UCSD-AML1 (cell line): ENCODE measurements at regions not wholly inside any gene's neighbourhood (a gene's known extent, or its start where the extent isn't known, plus 50 kb on each side); places are given as distances from the start of the nearest gene placed in this dataset.

Experiments
- DNase-seq: peaks from one replicate; lab custom pipeline; 2025; ENCODE audit not compliant: unreplicated experiment; lab: John Stamatoyannopoulos, UW

- peak; percentile 21 for DNase-seq
Measured at GRCh38 chr6:2505624-2506023, 245.1 kb downstream of the MYLK4 start.

DNA sequence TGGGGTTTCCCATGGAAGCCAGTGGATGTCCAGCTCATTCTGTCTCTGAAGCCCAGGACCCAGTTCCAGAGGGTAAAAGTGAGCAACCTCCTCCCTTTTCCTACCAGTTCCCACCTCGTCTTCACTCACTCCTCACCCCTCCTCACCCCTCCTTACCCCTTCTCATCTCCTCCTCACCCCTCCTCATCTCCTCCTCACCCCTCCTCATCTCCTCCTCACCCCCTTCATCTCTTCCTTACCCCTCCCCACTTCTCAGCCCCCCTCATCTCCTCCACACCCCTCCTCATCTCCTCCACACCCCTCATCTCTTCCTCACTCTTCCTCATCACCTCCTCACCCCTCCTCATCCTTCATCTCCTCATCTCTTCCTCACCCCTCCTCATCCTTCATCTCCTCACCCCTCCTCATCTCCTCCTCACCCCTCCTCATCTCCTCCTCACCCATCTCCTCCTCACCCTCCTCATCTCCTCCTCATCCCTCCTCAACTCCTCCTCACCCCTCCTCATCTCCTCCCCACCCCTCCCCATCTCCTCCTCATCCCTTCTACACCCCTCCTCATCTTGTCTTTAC is 246.1 kb downstream of the MYLK4 start:
- no peak for DNase-seq

GRCh38 chr6:2503816-2504494 is 246.8 kb downstream of the MYLK4 start:
- DNase-seq = no peak

DNA sequence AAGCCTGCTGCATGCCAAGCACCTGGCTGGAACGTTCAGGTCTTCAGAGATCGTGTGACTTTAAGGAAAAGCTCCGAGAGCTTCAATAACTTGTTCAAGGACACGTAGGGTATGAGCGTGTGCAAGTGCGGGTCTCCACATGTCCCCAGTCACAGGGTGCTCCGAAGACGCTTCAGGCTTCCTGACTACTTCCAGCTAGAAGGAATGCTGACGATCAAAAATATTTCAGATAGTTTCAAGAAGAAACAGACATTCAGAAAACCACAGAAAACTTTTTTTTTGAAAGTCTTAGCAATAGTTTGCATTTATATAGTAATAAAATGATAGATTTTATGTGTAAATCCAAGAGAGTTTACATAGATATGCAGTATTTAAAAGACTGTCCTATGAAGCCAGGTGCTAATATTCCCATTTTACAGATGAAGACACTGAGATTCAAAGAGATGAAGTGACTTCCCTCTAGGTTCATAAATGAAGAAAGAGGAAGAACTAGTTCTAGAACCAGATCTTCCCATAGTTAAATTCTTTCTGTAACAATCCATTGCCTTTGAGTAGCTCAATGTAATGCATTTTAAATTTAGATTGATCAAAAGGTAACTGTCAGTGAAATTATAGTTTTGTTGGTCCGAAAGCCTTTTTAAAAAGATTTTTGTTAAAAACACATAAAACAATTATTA is 247.6 kb downstream of the MYLK4 start:
- DNase-seq = no peak

GRCh38 chr6:2502096-2502997 is 248.4 kb downstream of the MYLK4 start:
- DNase-seq = no peak

- no peak for DNase-seq
Measured at GRCh38 chr6:2497922-2498623, 252.6 kb downstream of the MYLK4 start.

GRCh38 chr6:2496291-2496690 is 250.9 kb upstream of the GMDS start:
- DNase-seq = no peak

DNA sequence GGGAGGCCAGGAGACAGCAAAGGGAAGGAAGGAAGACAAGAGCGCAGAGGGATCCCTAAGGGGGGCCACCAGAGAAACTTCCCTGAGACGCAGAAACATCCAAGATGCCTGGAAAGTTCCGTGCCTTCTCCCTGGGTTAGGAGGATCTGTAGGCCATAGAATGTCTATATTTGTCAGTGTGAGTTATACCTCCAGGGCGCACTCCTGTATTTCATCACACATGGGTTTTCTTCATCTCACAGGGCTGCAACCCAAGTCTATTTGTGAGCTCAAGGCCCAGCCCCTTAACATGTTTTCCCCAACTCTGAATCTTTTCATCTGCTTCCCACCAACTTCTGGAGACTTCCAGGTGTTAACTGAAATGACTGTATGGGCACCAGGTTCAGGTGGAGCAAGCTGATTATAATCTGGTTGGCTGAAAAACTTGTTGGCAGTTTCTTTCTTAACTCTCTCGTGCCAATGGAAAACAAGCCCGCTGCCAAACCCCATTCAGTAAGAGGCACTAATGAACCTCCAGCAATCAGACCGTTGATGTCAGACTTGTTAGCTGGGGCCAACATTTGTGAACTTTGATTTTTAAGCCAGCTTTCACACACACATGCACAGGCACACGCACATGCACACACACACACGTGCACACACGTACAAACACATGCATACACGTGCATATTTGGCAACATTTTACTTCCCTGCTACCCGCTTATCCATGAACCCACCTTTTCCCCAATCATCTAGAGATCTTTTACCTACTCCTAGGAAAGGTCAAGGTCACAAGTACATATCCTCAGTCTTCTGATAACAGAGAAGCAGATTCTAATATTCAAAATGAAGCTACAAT is 247.5 kb upstream of the GMDS start:
- DNase-seq = no peak

DNA sequence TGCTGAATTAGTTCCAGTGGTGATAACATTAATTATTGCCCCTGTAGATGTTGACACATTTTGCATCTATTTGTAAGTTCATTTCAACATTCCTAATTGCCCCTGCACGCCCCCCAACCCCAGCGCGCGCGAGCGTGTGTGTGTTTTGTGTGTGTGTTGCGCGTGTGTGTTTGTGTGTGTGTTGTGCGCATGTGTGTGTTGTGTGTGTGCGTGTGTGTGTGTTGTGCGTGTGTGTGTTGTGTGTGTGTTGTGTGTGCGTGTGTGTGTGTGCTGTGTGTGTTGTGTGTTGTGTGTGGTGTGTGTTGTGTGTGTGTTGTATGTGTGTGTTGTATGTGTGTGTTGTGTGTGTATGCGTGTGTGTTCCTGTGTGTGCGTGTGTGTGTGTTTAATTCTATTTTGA is 245.7 kb upstream of the GMDS start:
- DNase-seq = no peak

DNA sequence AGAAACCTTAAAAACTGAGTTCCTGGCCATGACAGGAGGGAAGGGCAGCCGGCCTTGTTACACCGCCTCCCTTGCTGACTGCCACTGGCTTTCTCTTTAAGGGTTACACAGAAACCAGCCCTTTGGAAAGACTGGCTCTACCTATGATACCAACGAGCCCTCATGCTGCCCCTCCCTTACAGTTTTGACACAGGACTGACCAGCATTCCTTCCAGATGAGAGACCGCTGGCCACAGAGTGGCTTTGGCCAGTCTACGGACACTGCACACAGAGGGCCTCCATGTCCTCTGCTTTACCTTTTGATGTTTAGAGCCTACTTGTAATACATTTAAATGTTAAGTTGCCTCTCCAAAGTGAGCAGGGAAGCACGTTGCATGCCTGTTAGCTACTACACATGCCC is 243.2 kb upstream of the GMDS start:
- DNase-seq = no peak

- no peak for DNase-seq
Measured at GRCh38 chr6:2485116-2485515, 239.7 kb upstream of the GMDS start.

GRCh38 chr6:2482773-2483172 is 237.4 kb upstream of the GMDS start:
- DNase-seq = no peak

GRCh38 chr6:2481307-2481706 is 235.9 kb upstream of the GMDS start:
- no peak for DNase-seq

DNA sequence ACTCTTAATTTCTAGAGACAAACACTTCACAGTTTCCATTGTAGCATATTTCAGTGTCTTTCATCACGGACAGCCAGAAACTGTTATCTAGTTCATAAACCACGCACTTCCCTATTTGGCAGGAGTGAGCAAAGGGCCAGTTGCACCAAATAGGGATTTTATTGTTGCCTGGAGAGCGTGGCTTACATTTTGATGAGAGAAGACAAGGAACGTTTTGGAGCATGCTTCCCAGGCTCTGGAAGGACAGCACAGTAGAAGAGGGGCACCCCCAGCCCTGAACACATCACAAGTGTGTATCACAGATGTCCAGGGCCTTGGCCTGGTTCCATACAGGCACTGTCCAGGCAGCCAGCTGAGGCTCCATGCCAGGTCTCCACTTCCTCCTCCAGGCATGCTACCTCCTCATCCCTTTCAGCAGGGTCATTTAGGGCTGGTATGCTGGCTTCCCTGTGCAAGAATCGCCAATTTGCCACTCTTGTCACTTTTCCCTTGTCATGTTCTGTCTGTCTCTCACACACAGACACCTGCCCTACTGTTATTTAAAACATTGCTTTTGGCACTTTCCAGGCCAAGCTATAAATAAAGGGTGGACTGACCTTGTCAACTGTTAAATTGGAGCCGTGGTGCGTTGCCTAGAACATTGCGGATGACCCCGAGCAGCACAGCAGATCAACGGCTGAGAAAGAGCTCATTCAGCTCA is 235.0 kb upstream of the GMDS start:
- no peak for DNase-seq

DNA sequence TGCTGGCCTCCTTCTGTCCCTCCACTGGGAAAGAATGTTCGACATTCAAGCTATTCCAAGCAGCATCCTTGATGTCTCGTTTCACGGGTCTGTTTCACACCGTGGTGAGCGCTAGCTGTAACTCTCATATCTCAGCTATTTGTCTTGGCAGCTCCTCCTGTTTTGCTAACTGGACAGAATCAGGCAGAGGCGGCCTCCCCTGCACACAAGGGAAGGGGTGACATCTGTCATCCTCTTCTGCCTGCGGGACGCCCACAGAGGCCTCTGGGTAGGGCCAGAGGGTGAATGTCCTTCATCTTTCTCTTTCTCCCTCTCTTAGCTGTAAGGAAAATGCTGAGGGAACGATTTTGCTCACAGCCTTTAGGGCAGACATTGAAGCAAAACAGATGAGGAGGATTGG is 232.8 kb upstream of the GMDS start:
- no peak for DNase-seq

DNA sequence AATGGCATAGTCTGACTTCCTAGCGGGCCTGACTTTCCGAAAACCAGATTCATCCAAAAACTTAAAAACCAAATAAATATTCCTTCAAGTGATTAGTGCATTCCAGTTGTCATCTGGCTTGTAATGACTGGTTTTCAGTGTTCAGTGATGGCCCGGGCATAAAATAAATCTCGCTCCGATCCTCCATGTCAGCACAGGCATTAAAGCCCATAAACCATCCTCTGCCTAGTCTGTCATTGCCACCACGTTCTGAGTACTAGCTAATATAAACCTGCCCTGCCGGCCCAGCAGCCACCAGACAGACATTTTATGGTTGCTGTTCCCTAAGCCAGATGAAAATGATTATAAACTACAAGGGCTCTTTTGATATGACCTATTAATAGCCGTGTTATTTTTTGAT is 232.3 kb upstream of the GMDS start:
- DNase-seq = no peak

DNA sequence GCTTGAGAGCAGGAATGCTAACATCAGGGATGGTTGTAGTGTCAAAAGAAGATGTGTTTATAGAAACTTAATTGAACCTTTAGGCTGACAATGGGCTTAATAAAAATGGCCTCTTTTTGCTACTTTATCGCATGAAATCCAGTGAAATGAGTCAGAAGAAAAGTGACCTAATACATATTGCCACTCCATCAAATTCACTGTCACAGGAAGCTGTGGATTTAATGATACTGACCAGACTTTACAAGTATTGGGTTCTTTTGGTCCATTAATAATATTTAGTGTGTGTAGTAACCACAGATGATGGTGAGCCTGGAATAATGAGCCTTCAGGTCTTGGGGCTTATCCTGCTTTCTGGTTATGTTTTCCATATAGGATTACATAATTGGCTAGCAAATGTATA is 231.8 kb upstream of the GMDS start:
- DNase-seq = no peak

DNA sequence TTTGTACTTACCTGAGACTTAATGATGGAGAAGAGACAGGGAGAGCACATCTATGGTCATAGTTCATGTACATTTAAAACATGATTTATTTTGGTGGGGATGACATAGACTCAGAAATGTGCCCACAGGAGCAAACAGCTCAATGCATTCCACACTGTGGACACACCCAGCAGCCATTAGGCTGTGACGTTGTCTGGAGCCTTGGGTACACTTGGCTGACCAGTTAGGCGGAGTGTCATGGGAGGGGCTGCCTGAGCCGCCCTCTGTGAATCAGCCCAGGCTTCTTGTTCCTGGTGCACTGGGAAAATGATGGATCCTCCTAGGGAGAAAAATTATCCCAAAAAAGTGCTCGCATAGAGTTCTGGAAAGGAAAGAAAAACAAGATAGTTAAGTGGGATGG is 231.0 kb upstream of the GMDS start:
- DNase-seq = no peak

DNA sequence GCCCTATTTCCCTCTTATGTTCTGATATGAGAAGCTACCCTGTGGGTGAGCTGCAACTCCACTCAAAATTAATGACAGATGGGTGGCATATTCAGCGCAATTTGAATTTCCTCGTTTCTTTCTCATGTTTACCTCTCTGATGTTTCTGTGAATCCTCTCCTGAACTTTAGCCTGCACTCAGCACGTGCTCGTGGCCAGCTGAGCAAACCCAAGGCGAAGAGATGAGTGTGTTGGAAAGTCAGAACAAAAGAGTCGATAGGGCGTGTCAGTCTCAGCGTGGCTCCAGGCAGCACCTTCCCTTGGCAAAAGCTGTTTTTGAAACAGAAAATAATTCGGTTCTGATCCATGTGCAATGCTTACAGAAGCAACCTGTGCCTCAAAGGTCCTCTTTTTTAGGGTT is 226.1 kb upstream of the GMDS start:
- no peak for DNase-seq

GRCh38 chr6:2469428-2469827 is 224.0 kb upstream of the GMDS start:
- DNase-seq = no peak
